Liver (tissue), 3 donors: ENCODE measurements at regions not wholly inside any gene's neighbourhood (a gene's known extent, or its start where the extent isn't known, plus 50 kb on each side); places are given as distances from the start of the nearest gene placed in this dataset.

Experiments
- ATF3 ChIP-seq: IDR thresholded peaks from 2 replicates; pipeline ENCODE4 v1.6.1; 2016; ENCODE audit warnings: antibody characterized with exemption
- EGR1 ChIP-seq, 2 donors: IDR thresholded peaks; 2 replicates each; pipeline ENCODE4 v1.6.1; 2016 to 2018; ENCODE audit warnings: antibody characterized with exemption in 2 of 2, low read depth in 2 of 2
- FOXA2 ChIP-seq: IDR thresholded peaks from 2 replicates; pipeline ENCODE4 v1.6.1; 2016; ENCODE audit warnings: antibody characterized with exemption
- GABPA ChIP-seq, 2 donors: IDR thresholded peaks in 1 of 2; conservative IDR thresholded peaks in 1 of 2; 2 replicates each; pipeline ENCODE4 v1.6.1; 2016; ENCODE audit warnings: antibody characterized with exemption in 2 of 2, mild to moderate bottlenecking in 1 of 2, moderate library complexity in 1 of 2
- HNF4G ChIP-seq: IDR thresholded peaks from 2 replicates; pipeline ENCODE4 v1.6.1; 2016; ENCODE audit warnings: antibody characterized with exemption
- JUND ChIP-seq, 2 donors: IDR thresholded peaks; 2 replicates each; pipeline ENCODE4 v1.6.1; 2016; ENCODE audit warnings: antibody characterized with exemption in 2 of 2
- MAX ChIP-seq: IDR thresholded peaks from 2 replicates; pipeline ENCODE4 v1.6.1; 2016; ENCODE audit warnings: antibody characterized with exemption
- RAD21 ChIP-seq, 2 donors: IDR thresholded peaks; 2 replicates each; pipeline ENCODE4 v1.6.1; 2016; ENCODE audit warnings: antibody characterized with exemption in 2 of 2, mild to moderate bottlenecking in 2 of 2
- SP1 ChIP-seq: IDR thresholded peaks from 2 replicates; pipeline ENCODE4 v1.6.1; 2018; ENCODE audit warnings: antibody characterized with exemption, mild to moderate bottlenecking
- TAF1 ChIP-seq: conservative IDR thresholded peaks from 2 replicates; pipeline ENCODE4 v1.6.1; 2016; ENCODE audit warnings: antibody characterized with exemption, mild to moderate bottlenecking
- YY1 ChIP-seq: IDR thresholded peaks from 2 replicates; pipeline ENCODE4 v1.6.1; 2016; ENCODE audit warnings: antibody characterized with exemption, mild to moderate bottlenecking
- ZBTB33 ChIP-seq: IDR thresholded peaks from 2 replicates; pipeline ENCODE4 v1.6.1; 2016; ENCODE audit warnings: antibody characterized with exemption
- TF ChIP-seq, protein P1 (sequence below): fragments of 150-350 bp; IDR thresholded peaks from 2 replicates; pipeline ENCODE4 v1.5.1; 2017; ENCODE audit warnings: improper control_type of control experiment, low read depth, low read length; ENCODE audit not compliant: missing input control
- TF ChIP-seq, protein P2 (sequence below): IDR thresholded peaks from 2 replicates; pipeline ENCODE4 v1.6.1; 2016; ENCODE audit warnings: antibody characterized with exemption, mild to moderate bottlenecking
- donor health status: healthy.
- donor health status: healthy.

DNA sequence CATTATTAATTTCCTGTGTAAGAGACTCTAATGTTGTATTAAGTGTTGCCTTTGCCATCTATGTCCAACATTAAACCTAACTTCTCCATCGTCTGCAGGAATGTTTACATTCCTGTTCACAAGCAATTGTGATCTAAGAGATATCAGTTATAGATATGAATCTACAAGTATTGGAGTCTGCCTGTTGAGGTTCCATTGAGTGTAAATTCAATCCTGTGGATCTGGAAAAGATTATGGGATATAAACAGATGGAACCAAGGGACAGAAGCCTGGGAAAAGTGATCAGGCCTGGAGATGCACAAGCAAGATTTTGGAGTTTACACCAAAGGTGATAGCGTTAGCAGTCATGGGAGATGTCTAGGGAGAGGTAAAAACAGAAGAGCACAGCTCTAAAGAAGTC is 135.5 kb downstream of the LSMEM1 start:
- TF ChIP-seq, protein P1, sequence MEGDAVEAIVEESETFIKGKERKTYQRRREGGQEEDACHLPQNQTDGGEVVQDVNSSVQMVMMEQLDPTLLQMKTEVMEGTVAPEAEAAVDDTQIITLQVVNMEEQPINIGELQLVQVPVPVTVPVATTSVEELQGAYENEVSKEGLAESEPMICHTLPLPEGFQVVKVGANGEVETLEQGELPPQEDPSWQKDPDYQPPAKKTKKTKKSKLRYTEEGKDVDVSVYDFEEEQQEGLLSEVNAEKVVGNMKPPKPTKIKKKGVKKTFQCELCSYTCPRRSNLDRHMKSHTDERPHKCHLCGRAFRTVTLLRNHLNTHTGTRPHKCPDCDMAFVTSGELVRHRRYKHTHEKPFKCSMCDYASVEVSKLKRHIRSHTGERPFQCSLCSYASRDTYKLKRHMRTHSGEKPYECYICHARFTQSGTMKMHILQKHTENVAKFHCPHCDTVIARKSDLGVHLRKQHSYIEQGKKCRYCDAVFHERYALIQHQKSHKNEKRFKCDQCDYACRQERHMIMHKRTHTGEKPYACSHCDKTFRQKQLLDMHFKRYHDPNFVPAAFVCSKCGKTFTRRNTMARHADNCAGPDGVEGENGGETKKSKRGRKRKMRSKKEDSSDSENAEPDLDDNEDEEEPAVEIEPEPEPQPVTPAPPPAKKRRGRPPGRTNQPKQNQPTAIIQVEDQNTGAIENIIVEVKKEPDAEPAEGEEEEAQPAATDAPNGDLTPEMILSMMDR = no peak
- no peak for TF ChIP-seq ATF3
- no peak for TF ChIP-seq SP1
- no peak for TF ChIP-seq GABPA (IDR thresholded peaks at IDR 0.05 in 1 of 2, conservative IDR thresholded peaks at IDR 0.05 in 1 of 2)
- no peak for TF ChIP-seq TAF1
- TF ChIP-seq HNF4G = no peak
- no peak for TF ChIP-seq RAD21 (IDR thresholded peaks at IDR 0.05)
- TF ChIP-seq ZBTB33 = no peak
- TF ChIP-seq MAX = no peak
- TF ChIP-seq, protein P2, sequence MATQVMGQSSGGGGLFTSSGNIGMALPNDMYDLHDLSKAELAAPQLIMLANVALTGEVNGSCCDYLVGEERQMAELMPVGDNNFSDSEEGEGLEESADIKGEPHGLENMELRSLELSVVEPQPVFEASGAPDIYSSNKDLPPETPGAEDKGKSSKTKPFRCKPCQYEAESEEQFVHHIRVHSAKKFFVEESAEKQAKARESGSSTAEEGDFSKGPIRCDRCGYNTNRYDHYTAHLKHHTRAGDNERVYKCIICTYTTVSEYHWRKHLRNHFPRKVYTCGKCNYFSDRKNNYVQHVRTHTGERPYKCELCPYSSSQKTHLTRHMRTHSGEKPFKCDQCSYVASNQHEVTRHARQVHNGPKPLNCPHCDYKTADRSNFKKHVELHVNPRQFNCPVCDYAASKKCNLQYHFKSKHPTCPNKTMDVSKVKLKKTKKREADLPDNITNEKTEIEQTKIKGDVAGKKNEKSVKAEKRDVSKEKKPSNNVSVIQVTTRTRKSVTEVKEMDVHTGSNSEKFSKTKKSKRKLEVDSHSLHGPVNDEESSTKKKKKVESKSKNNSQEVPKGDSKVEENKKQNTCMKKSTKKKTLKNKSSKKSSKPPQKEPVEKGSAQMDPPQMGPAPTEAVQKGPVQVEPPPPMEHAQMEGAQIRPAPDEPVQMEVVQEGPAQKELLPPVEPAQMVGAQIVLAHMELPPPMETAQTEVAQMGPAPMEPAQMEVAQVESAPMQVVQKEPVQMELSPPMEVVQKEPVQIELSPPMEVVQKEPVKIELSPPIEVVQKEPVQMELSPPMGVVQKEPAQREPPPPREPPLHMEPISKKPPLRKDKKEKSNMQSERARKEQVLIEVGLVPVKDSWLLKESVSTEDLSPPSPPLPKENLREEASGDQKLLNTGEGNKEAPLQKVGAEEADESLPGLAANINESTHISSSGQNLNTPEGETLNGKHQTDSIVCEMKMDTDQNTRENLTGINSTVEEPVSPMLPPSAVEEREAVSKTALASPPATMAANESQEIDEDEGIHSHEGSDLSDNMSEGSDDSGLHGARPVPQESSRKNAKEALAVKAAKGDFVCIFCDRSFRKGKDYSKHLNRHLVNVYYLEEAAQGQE = no peak
- no peak for TF ChIP-seq YY1
- TF ChIP-seq FOXA2 = no peak
- no peak for TF ChIP-seq JUND (IDR thresholded peaks at IDR 0.05)
- no peak for TF ChIP-seq EGR1 (IDR thresholded peaks at IDR 0.05; ENCODE audit: low read depth in 2 of 2)
